Lower lobe of right lung (tissue), 2 donors: ENCODE measurements at regions not wholly inside any gene's neighbourhood (a gene's known extent, or its start where the extent isn't known, plus 50 kb on each side); places are given as distances from the start of the nearest gene placed in this dataset.

ENCODE experiments used
- ATAC-seq, 2 donors: fragments of 200-7000 bp; cut with Tn5 transposase; one replicate each; pipeline ENCODE4 v1.9.1; 2020 to 2022; ENCODE audit warnings: mild to moderate bottlenecking in 2 of 2, moderate library complexity in 2 of 2
- DNase-seq: peaks from one replicate; pipeline ENCODE4 v3.0.0-alpha.2; 2020
- H3K27ac ChIP-seq: fragments of 200-600 bp; one replicate; pipeline ENCODE4 v1.8.0; 2022
- H3K27me3 ChIP-seq: fragments of 200-600 bp; one replicate; pipeline ENCODE4 v1.8.0; 2022; ENCODE audit warnings: low read depth
- H3K36me3 ChIP-seq: fragments of 200-600 bp; one replicate; pipeline ENCODE4 v1.8.0; 2022; ENCODE audit warnings: mild to moderate bottlenecking
- H3K4me1 ChIP-seq: fragments of 200-600 bp; one replicate; pipeline ENCODE4 v1.8.0; 2022
- H3K4me3 ChIP-seq: fragments of 200-600 bp; one replicate; pipeline ENCODE4 v1.8.0; 2022; ENCODE audit warnings: mild to moderate bottlenecking
- H3K9me3 ChIP-seq: fragments of 200-600 bp; one replicate; pipeline ENCODE4 v1.8.0; 2022
- CTCF ChIP-seq: fragments of 200-600 bp; IDR thresholded peaks from one replicate; pipeline ENCODE4 v1.8.0; 2022; ENCODE audit warnings: antibody characterized with exemption, mild to moderate bottlenecking
- intact Hi-C: fragments of 100-400 bp; cut with DNase I; formaldehyde crosslinking; loops from one replicate; pipeline ENCODE4 v1.11.0; 2022
- donor health status: DM: no; HTN: yes; CAD: no; lungs with severe emphysema.

DNA sequence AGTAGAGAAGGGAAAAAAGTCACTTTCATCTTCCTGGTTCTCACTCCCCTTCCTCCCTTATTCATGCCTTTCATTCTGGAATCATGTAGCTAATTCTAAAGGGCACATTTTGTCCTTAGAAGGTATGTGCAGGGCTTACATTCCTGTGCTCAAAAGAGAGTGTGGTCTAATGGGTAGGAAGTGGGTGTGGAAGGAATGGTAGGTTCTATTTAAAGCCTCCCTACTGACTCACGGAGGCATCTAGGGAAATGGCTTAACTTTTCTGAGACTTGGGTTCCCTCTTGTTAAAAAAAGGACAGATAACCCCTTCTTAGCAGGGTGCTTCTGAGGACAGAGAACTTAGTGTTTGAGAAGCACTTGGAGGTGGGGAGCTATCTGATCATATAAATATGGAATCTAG is 249.3 kb upstream of the DUSP10 start:
- Histone ChIP-seq H3K36me3 (no peaks in the 10 kb centered on the region), H3K9me3 (no peaks in the 10 kb centered on the region), H3K4me1 (no peaks in the 10 kb centered on the region), H3K27me3 (no peaks in the 10 kb centered on the region), H3K4me3 (no peak overlapping the region), H3K27ac (no peak overlapping the region)
- intact Hi-C loops = no loop called here
- DNase-seq (no peak), ATAC-seq (peak; percentile 28 to 44)
- no peak for TF ChIP-seq CTCF

DNA sequence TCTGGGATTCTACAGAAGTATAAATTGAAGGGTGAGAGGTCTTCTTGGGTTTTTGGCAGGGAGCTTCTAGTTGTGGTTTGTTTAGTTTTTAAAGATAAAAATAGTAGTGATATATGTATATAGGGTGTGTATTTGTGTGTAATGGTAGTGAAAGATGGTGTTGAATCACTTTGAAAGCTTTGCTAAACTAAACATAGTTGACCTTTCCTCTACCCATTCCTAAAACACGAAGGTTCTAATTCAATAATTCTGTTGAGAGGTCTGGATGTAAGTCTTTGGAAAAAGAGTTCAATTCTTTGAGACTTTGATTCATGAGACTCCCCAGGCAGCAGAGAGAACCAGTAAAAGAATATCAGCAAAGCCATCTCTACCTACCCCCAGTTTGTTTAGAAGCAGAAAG is 247.9 kb upstream of the DUSP10 start:
- Histone ChIP-seq H3K4me1 (no peaks in the 10 kb centered on the region), H3K4me3 (no peak overlapping the region), H3K9me3 (no peaks in the 10 kb centered on the region), H3K36me3 (no peaks in the 10 kb centered on the region), H3K27ac (no peak overlapping the region), H3K27me3 (no peaks in the 10 kb centered on the region)
- DNase-seq (no peak), ATAC-seq (no peak)
- intact Hi-C loops = no loop called here
- no peak for TF ChIP-seq CTCF

GRCh38 chr1:221988829-221989228 is 246.9 kb upstream of the DUSP10 start:
- DNase-seq (no peak), ATAC-seq (no peak)
- Histone ChIP-seq H3K27ac (no peak overlapping the region), H3K27me3 (no peaks in the 10 kb centered on the region), H3K4me1 (no peaks in the 10 kb centered on the region), H3K4me3 (no peak overlapping the region), H3K36me3 (no peaks in the 10 kb centered on the region), H3K9me3 (no peaks in the 10 kb centered on the region)
- no peak for TF ChIP-seq CTCF
- intact Hi-C loops = no loop called here

GRCh38 chr1:221987860-221988520 is 246.1 kb upstream of the DUSP10 start:
- TF ChIP-seq CTCF = no peak
- Histone ChIP-seq H3K4me1 (no peaks in the 10 kb centered on the region), H3K27ac (no peak overlapping the region), H3K27me3 (no peaks in the 10 kb centered on the region), H3K36me3 (no peaks in the 10 kb centered on the region), H3K9me3 (no peaks in the 10 kb centered on the region), H3K4me3 (no peak overlapping the region)
- DNase-seq = no peak
- no peak for ATAC-seq
- intact Hi-C loops = no loop called here

GRCh38 chr1:221983444-221983843 is 241.6 kb upstream of the DUSP10 start:
- Histone ChIP-seq H3K27me3 (no peaks in the 10 kb centered on the region), H3K27ac (no peak overlapping the region), H3K36me3 (no peaks in the 10 kb centered on the region), H3K9me3 (no peaks in the 10 kb centered on the region), H3K4me3 (no peak overlapping the region), H3K4me1 (no peaks in the 10 kb centered on the region)
- intact Hi-C loops = no loop called here
- no peak for ATAC-seq
- no peak for DNase-seq
- TF ChIP-seq CTCF = no peak
